Body of pancreas (tissue), 4 donors: ENCODE measurements at regions not wholly inside any gene's neighbourhood (a gene's known extent, or its start where the extent isn't known, plus 50 kb on each side); places are given as distances from the start of the nearest gene placed in this dataset.

Experiments used
- ATAC-seq: fragments of 150-250 bp; one replicate; pipeline ENCODE4 v1.9.1; 2016
- DNase-seq, 4 donors: peaks; one replicate each; pipeline ENCODE4 v3.0.0-alpha.2; 2019
- H3K27ac ChIP-seq, 4 donors: fragments of 200-600 bp; sonication (generic); 1 replicate in 3 of 4; 2 replicates in 1 of 4; pipeline versions ENCODE4 v1.5.1 to v1.6.1; 2016 to 2019; ENCODE audit warnings: mild to moderate bottlenecking in 1 of 4, mixed read lengths in 1 of 4, moderate library complexity in 1 of 4
- H3K27me3 ChIP-seq, 2 donors: fragments of 200-600 bp; sonication (generic); one replicate each; pipeline ENCODE4 v1.6.0; 2016; ENCODE audit warnings: mild to moderate bottlenecking in 1 of 2
- H3K36me3 ChIP-seq, 2 donors: fragments of 200-600 bp; sonication (generic); replicated peaks in 1 of 2; 2 replicates each; pipeline ENCODE4 v1.5.1; 2016; ENCODE audit warnings: low read depth in 2 of 2; ENCODE audit not compliant: insufficient read depth in 1 of 2
- H3K4me1 ChIP-seq: fragments of 200-600 bp; sonication (generic); one replicate; pipeline ENCODE4 v1.6.0; 2016
- H3K4me3 ChIP-seq, 2 donors: fragments of 200-600 bp; sonication (generic); 1 replicate in 1 of 2; 2 replicates in 1 of 2; pipeline ENCODE4 v1.5.1; 2016 to 2019
- H3K9me3 ChIP-seq, 3 donors: fragments of 200-600 bp; sonication (generic); 1 replicate in 2 of 3; 2 replicates in 1 of 3; pipeline ENCODE4 v1.5.1; 2016
- CTCF ChIP-seq, 7 experiments: fragments of 450-650 bp in 4 of 7; fragments of 200-600 bp in 3 of 7; sonication (generic) in 3 of 7; IDR thresholded peaks; one replicate each; pipeline ENCODE4 v1.5.1; 2016 to 2019; ENCODE audit warnings: antibody characterized with exemption in 7 of 7
- POLR2A ChIP-seq, 3 donors: fragments of 450-650 bp; IDR thresholded peaks; one replicate each; pipeline ENCODE4 v1.6.1; 2016; ENCODE audit warnings: antibody characterized with exemption in 3 of 3, mild to moderate bottlenecking in 2 of 3
- WGBS, 2 donors: methylation state at CpG; one replicate each; pipeline ENCODE4 v1.1.5; 2017; 5-methylcytosine and 5-hydroxymethylcytosine counted together
- intact Hi-C: fragments of 100-400 bp; cut with DNase I; formaldehyde crosslinking; loops from one replicate; pipeline ENCODE4 v1.15.1; 2023

DNA sequence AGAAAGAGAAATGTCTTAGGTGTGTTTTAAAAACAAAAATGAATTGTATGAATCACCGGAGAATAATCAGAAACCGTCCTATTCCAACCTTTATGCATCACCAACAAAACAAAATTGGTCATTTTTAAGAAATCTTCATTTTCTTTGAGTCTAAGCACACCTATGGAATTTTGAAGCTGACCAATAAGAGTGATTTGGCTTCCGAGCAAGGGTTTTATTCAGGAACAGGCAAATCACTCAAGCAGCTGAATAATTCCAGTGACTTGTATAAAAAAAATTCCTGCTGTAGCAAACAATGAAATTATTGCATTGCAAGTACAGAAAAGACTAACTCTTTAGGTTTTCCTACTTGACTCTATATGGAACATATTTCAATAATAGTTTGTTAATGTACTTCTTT is 83.8 kb upstream of the FNDC3B start:
- WGBS, 2 donors = 88 to 89% methylated on average over 3 of the region's 3 CpGs
- Histone ChIP-seq H3K9me3 (no peaks in the 10 kb centered on the region), H3K4me1 (no peaks in the 10 kb centered on the region), H3K27me3 (no peaks in the 10 kb centered on the region), H3K36me3 (no peaks in the 10 kb centered on the region), H3K4me3 (no peak overlapping the region), H3K27ac (no peak overlapping the region)
- TF ChIP-seq POLR2A (IDR thresholded peaks at IDR 0.05) (no peak), CTCF (IDR thresholded peaks at IDR 0.05) (no peak)
- no peak for ATAC-seq
- DNase-seq = no peak
- intact Hi-C loops = no loop called here

DNA sequence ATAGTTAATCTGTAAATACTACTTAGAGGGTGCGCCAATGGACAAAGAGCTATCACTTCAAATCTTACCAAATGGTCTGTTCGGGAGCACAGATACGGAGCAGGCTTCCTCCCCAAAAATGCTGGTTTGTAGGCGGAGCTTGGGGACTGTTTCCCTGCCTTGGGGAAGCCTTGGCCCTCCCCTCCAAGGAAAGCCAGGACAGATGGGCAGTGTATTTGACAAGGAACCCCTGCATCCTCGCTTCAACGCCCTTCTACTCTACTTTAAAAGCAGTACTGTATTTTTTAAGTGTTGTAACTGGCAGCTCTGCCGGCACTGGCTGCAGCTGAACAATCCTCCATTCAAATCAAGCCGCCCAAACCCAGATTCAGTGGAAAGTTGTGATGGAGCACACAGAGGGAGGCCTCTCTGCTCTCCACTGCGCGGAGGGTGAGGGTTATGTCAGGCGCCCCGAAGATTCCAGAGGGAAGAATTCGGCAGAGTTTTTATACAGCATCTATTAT is 83.1 kb upstream of the FNDC3B start:
- no peaks in the 10 kb centered on the region for H3K27me3 ChIP-seq
- 87 to 92% methylated on average over 13 of the region's 13 CpGs for WGBS, 2 donors
- intact Hi-C loops = no loop called here
- DNase-seq (no peak), ATAC-seq (no peak)
- no peaks in the 10 kb centered on the region for H3K4me1 ChIP-seq
- TF ChIP-seq CTCF (IDR thresholded peaks at IDR 0.05) = no peak
- no peak for TF ChIP-seq POLR2A (IDR thresholded peaks at IDR 0.05)
- no peaks in the 10 kb centered on the region for H3K36me3 ChIP-seq
- no peak overlapping the region for H3K4me3 ChIP-seq
- no peaks in the 10 kb centered on the region for H3K9me3 ChIP-seq
- H3K27ac ChIP-seq = no peak overlapping the region

- DNase-seq = no peak
- no peak overlapping the region for H3K27ac ChIP-seq
These were observed 82.7 kb upstream of the FNDC3B start for GRCh38 chr3:171956705-171957104.

DNA sequence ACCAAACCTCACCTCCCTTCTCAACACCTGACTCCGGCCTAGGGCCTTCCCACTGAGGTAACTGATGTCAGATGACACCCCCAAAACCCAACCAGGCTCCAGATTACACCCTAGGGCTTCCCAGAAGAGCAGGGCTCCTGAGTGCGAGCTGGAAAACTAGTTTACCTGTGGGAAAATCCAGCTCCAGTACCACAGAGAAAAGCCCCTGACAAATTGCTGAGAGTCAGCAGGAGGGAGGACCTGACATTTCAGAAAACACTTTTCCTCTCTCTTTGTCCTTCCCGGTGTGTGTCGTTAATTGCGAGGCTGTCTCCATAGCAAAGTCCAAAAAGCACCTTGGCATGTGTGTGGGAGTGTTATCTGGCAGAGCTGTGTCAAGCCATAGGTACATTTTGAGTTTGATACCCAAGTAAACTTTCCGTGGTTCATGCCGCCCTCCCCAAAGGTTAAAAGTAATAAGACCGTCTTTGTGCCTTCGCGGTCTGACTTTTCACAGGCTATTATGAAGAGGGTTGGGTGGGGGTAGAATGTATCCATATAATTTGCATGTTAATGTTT is 79.8 kb upstream of the FNDC3B start:
- Histone ChIP-seq H3K9me3 (no peaks in the 10 kb centered on the region), H3K4me3 (no peak overlapping the region), H3K36me3 (no peaks in the 10 kb centered on the region), H3K4me1 (no peaks in the 10 kb centered on the region), H3K27me3 (no peaks in the 10 kb centered on the region), H3K27ac (no peak overlapping the region)
- WGBS, 2 donors = 56 to 70% methylated on average over 10 of the region's 10 CpGs
- ATAC-seq (peak; percentile 27), DNase-seq (no peak)
- TF ChIP-seq CTCF (IDR thresholded peaks at IDR 0.05) (no peak), POLR2A (IDR thresholded peaks at IDR 0.05) (no peak)
- intact Hi-C loops = no loop called here

More at GRCh38 chr3:171956705-171957104, 82.7 kb upstream of the FNDC3B start:
- intact Hi-C loops = no loop called here
- no peak for TF ChIP-seq POLR2A (IDR thresholded peaks at IDR 0.05)
- ATAC-seq = no peak
- Histone ChIP-seq H3K27me3 (no peaks in the 10 kb centered on the region), H3K36me3 (no peaks in the 10 kb centered on the region), H3K4me1 (no peaks in the 10 kb centered on the region), H3K4me3 (no peak overlapping the region), H3K9me3 (no peaks in the 10 kb centered on the region)
- WGBS, 2 donors = 75 to 80% methylated on average over 2 of the region's 2 CpGs

DNA sequence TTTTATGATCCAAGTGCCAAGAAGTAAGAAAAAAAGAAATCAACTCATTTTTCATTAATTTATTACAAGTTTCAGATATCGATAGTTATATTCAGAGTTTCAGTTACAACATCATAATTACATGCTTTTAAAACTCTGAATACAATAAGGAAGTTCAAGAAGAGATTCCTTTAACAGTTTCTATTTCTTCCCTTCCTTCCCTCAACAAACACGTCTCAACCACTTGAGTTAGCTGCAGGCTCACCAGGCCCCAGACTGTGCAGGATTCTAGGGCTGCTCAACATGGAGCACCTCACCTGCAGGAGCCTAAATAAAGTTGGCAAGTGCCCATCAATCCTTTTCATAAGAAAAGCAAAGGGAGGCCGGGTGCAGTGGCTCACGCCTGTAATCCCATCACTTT is 79.2 kb upstream of the FNDC3B start:
- H3K27ac ChIP-seq = no peak overlapping the region
- 83% methylated on average over 4 of the region's 4 CpGs for WGBS, 2 donors
- H3K27me3 ChIP-seq = no peaks in the 10 kb centered on the region
- intact Hi-C loops = no loop called here
- no peaks in the 10 kb centered on the region for H3K9me3 ChIP-seq
- H3K4me1 ChIP-seq = no peaks in the 10 kb centered on the region
- H3K4me3 ChIP-seq = no peak overlapping the region
- no peak for TF ChIP-seq CTCF (IDR thresholded peaks at IDR 0.05)
- no peak for TF ChIP-seq POLR2A (IDR thresholded peaks at IDR 0.05)
- ATAC-seq (no peak), DNase-seq (no peak)
- no peaks in the 10 kb centered on the region for H3K36me3 ChIP-seq
